Spleen (tissue), 3 donors: ENCODE measurements at regions not wholly inside any gene's neighbourhood (a gene's known extent, or its start where the extent isn't known, plus 50 kb on each side); places are given as distances from the start of the nearest gene placed in this dataset.

Source experiments
- POLR2A ChIP-seq, 3 donors: fragments of 450-650 bp; IDR thresholded peaks; one replicate each; pipeline ENCODE4 v1.5.1; 2017; ENCODE audit warnings: antibody characterized with exemption in 3 of 3, mild to moderate bottlenecking in 1 of 3
- POLR2AphosphoS5 ChIP-seq, 3 donors: sonication (generic); formaldehyde crosslinking; IDR thresholded peaks; one replicate each; pipeline ENCODE4 v1.5.1; 2017; ENCODE audit warnings: antibody characterized with exemption in 3 of 3

- TF ChIP-seq POLR2A (IDR thresholded peaks at IDR 0.05) (no peak), POLR2AphosphoS5 (IDR thresholded peaks at IDR 0.05) (no peak)
Observed at GRCh38 chr6:27053738-27054137, 193.8 kb upstream of the PRSS16 start.
